Activated CD4-positive, alpha-beta T cell treated with anti-CD3 and anti-CD28 coated beads, Interleukin-2, Interleukin-6, amounts not matched to agents 100 ng/mL and 50 ng/mL, durations not matched to agents 16 hours and 8 hours (primary cell): ENCODE measurements at regions not wholly inside any gene's neighbourhood (a gene's known extent, or its start where the extent isn't known, plus 50 kb on each side); places are given as distances from the start of the nearest gene placed in this dataset.
"Not testable (repeated sequence)": the region's sequence is repeated elsewhere in the genome, so short reads cannot be mapped to it uniquely, and the experiment has no call there.

Experiments
- DNase-seq: peaks from one replicate; pipeline ENCODE4 v3.0.0-alpha.2; 2020

DNA sequence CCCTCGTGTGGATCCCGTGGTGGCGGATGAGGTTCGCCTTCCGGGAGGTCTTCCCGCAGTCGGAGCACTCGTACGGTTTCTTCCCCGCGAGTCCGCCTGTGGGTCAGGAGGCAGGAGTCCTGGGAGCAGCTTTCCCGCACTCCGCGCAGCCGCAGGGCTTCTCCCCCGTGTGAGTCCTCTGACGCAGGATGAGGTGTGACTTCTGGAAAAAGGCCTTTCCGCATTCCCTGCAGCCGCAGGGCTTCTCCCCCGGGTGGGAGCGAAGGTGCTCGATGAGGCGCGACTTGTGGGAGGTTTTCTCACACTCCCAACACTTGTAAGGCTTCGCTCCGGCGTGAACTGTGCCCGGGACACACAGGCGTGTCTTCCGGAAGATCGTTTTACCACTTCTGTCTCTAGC is 68.8 kb upstream of the WIPI2 start:
- DNase-seq, result not testable (repeated sequence)

DNA sequence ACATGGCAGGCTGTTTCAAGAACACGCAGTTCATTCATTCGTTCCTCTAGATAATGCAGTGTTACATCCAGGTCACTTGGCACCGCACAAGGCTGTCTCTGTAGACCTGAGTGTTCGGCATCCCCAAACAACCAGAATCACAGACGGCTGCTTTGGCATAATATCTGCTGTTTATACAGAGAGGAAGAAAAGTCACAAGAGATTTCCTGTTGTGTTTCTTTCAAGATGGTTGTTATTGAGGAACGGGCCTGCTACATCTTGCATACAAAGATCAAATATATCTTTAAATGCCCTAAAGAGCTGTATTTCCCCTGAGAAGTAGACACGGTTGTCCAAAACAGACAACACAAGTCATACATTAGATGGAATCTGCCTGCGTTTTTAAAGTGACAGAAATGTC is 58.8 kb upstream of the WIPI2 start:
- peak; percentile 3 for DNase-seq

DNA sequence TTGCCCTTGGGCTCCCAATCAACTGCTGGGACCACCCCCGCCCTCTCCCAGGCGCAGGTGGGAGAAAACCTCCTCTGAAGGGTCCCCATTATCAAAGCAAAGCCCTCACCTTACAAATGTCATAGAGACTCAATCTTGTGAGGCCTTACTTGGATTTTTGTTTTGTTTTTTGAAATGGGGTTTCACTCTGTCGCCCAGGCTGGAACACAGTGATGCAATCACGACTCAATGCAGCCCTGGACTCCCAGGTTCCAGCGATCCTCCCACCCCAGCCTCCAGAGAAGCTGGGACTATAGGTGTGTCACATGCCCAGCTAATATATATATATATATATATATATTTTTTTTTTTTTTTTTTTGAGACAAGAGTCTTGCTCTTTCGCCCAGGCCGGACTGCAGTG is 57.5 kb upstream of the WIPI2 start:
- DNase-seq, result no peak

DNA sequence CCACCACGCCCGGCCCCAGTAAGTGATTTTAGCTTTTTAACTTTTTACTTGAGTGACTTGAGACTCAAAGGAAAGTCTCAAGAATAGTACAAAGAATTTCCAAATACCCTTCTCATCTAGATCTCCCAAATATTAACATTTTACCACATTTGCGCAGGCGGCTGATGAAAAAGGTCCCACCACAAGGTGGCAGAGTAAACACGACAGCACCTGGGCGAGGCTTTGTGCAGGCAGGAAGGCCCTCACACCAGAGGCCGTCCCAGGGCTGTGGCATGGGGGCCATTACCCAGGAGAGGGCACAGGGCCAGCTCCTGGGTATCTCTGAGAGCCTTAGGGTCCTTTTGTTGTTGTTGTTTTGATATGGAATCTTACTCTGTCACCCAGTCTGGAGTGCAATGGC is 50.0 kb upstream of the WIPI2 start:
- peak; percentile 24 for DNase-seq
